ENCODE measurements at regions not wholly inside any gene's neighbourhood (a gene's known extent, or its start where the extent isn't known, plus 50 kb on each side); places are given as distances from the start of the nearest gene placed in this dataset.

GRCh38 chr11:116180806-116181600 lies 591.8 kb downstream of the BUD13 start:
- DNase-seq (ENCODE audit: low spot score), result no peak

- no peak for DNase-seq (ENCODE audit: low spot score)
These were observed 593.4 kb downstream of the BUD13 start for GRCh38 chr11:116179401-116179800.

GRCh38 chr11:116177521-116178210 lies 595.1 kb downstream of the BUD13 start:
- no peak for DNase-seq (ENCODE audit: low spot score)

GRCh38 chr11:116176484-116177005 lies 596.2 kb downstream of the BUD13 start:
- DNase-seq (ENCODE audit: low spot score), result no peak

- DNase-seq (ENCODE audit: low spot score), result no peak
These were observed 597.1 kb downstream of the BUD13 start for GRCh38 chr11:116175707-116176106.

- DNase-seq (ENCODE audit: low spot score), result no peak
These were observed 598.6 kb downstream of the BUD13 start for GRCh38 chr11:116173941-116174911.

- DNase-seq (ENCODE audit: low spot score), result no peak
These were observed 599.3 kb downstream of the BUD13 start for GRCh38 chr11:116173506-116173905.

GRCh38 chr11:116172851-116173250 lies 599.9 kb downstream of the BUD13 start:
- DNase-seq (ENCODE audit: low spot score), result no peak

GRCh38 chr11:116172156-116172555 lies 600.6 kb downstream of the BUD13 start:
- DNase-seq (ENCODE audit: low spot score), result no peak

- DNase-seq (ENCODE audit: low spot score), result no peak
These were observed 601.3 kb downstream of the BUD13 start for GRCh38 chr11:116171271-116172140.

GRCh38 chr11:116170526-116171120 lies 602.2 kb downstream of the BUD13 start:
- DNase-seq (ENCODE audit: low spot score), result no peak

- no peak for DNase-seq (ENCODE audit: low spot score)
These were observed 603.0 kb downstream of the BUD13 start for GRCh38 chr11:116169776-116170175.

- DNase-seq (ENCODE audit: low spot score), result no peak
These were observed 604.4 kb downstream of the BUD13 start for GRCh38 chr11:116168459-116168787.

GRCh38 chr11:116167706-116168458 lies 604.9 kb downstream of the BUD13 start:
- DNase-seq (ENCODE audit: low spot score), result no peak

- no peak for DNase-seq (ENCODE audit: low spot score)
These were observed 606.0 kb downstream of the BUD13 start for GRCh38 chr11:116166573-116167465.

- no peak for DNase-seq (ENCODE audit: low spot score)
These were observed 607.9 kb downstream of the BUD13 start for GRCh38 chr11:116164843-116165242.

- DNase-seq (ENCODE audit: low spot score), result no peak
These were observed 609.9 kb downstream of the BUD13 start for GRCh38 chr11:116162886-116163230.

GRCh38 chr11:116162086-116162885 lies 610.5 kb downstream of the BUD13 start:
- no peak for DNase-seq (ENCODE audit: low spot score)

Data from GM03348 (cell line).